Subcutaneous abdominal adipose tissue (tissue), 5 donors: ENCODE measurements at regions not wholly inside any gene's neighbourhood (a gene's known extent, or its start where the extent isn't known, plus 50 kb on each side); places are given as distances from the start of the nearest gene placed in this dataset.

ENCODE experiments used
- H3K27ac ChIP-seq: one replicate; pipeline ENCODE4 v1.7.0; 2013; ENCODE audit warnings: low read depth, mild to moderate bottlenecking, inconsistent platforms, low read length, moderate library complexity
- H3K27me3 ChIP-seq, 5 donors: one replicate each; pipeline ENCODE4 v1.7.0; 2013; ENCODE audit warnings: low read length in 5 of 5, inconsistent platforms in 1 of 5; ENCODE audit not compliant: control insufficient read depth in 5 of 5, insufficient read depth in 4 of 5
- H3K36me3 ChIP-seq, 5 donors: one replicate each; pipeline ENCODE4 v1.7.0; 2013; ENCODE audit warnings: low read length in 5 of 5; ENCODE audit not compliant: control insufficient read depth in 5 of 5, insufficient read depth in 5 of 5
- H3K4me1 ChIP-seq, 5 donors: one replicate each; pipeline ENCODE4 v1.7.0; 2013; ENCODE audit warnings: low read length in 5 of 5, mild to moderate bottlenecking in 3 of 5, moderate library complexity in 1 of 5; ENCODE audit not compliant: control insufficient read depth in 5 of 5, insufficient read depth in 5 of 5
- H3K4me3 ChIP-seq, 5 donors: one replicate each; pipeline ENCODE4 v1.7.0; 2013; ENCODE audit warnings: low read length in 5 of 5, low read depth in 1 of 5
- H3K9ac ChIP-seq, 5 donors: one replicate each; pipeline ENCODE4 v1.7.0; 2013; ENCODE audit warnings: low read length in 5 of 5, mild to moderate bottlenecking in 4 of 5, moderate library complexity in 3 of 5
- H3K9me3 ChIP-seq, 5 donors: one replicate each; pipeline ENCODE4 v1.7.0; 2013; ENCODE audit warnings: low read length in 5 of 5; ENCODE audit not compliant: control insufficient read depth in 5 of 5
- donor health status: healthy.
- donor health status: healthy.
- donor health status: healthy.
- donor health status: healthy.
- donor health status: healthy.

GRCh38 chr3:104591776-104592175, 774.9 kb upstream of the ALCAM start:
- H3K36me3 ChIP-seq: no peaks in the 10 kb centered on the region
- H3K9me3 ChIP-seq: no peaks in the 10 kb centered on the region
- H3K9ac ChIP-seq: no peak overlapping the region
- H3K4me1 ChIP-seq: no peaks in the 10 kb centered on the region
- H3K27ac ChIP-seq: no peak overlapping the region
- no peak overlapping the region for H3K4me3 ChIP-seq
- H3K27me3 ChIP-seq: no peaks in the 10 kb centered on the region

- H3K27me3 ChIP-seq: no peaks in the 10 kb centered on the region
- H3K4me1 ChIP-seq: no peaks in the 10 kb centered on the region
- no peak overlapping the region for H3K4me3 ChIP-seq
- H3K9me3 ChIP-seq: no peaks in the 10 kb centered on the region
- no peaks in the 10 kb centered on the region for H3K36me3 ChIP-seq
- no peak overlapping the region for H3K27ac ChIP-seq
- H3K9ac ChIP-seq: no peak overlapping the region
Observed at GRCh38 chr3:104594491-104594890, 772.2 kb upstream of the ALCAM start.

- Histone ChIP-seq H3K9ac (no peak overlapping the region), H3K4me3 (no peak overlapping the region), H3K27me3 (no peaks in the 10 kb centered on the region), H3K9me3 (no peaks in the 10 kb centered on the region), H3K4me1 (no peaks in the 10 kb centered on the region), H3K27ac (no peak overlapping the region), H3K36me3 (no peaks in the 10 kb centered on the region)
Observed at GRCh38 chr3:104596054-104596453, 770.7 kb upstream of the ALCAM start.

- Histone ChIP-seq H3K9ac (no peak overlapping the region), H3K4me1 (no peaks in the 10 kb centered on the region), H3K27ac (no peak overlapping the region), H3K4me3 (no peak overlapping the region), H3K36me3 (no peaks in the 10 kb centered on the region), H3K9me3 (no peaks in the 10 kb centered on the region), H3K27me3 (no peaks in the 10 kb centered on the region)
Observed at GRCh38 chr3:104596551-104596950, 770.2 kb upstream of the ALCAM start.

GRCh38 chr3:104598848-104599511, 767.7 kb upstream of the ALCAM start:
- Histone ChIP-seq H3K27ac (no peak overlapping the region), H3K4me1 (no peaks in the 10 kb centered on the region), H3K9me3 (no peaks in the 10 kb centered on the region), H3K36me3 (no peaks in the 10 kb centered on the region), H3K4me3 (no peak overlapping the region), H3K27me3 (no peaks in the 10 kb centered on the region), H3K9ac (no peak overlapping the region)

- no peaks in the 10 kb centered on the region for H3K9me3 ChIP-seq
- no peak overlapping the region for H3K4me3 ChIP-seq
- H3K36me3 ChIP-seq: no peaks in the 10 kb centered on the region
- no peak overlapping the region for H3K27ac ChIP-seq
- H3K27me3 ChIP-seq: no peaks in the 10 kb centered on the region
- H3K9ac ChIP-seq: no peak overlapping the region
- H3K4me1 ChIP-seq: peaks cover 0 to 4% (median 0%) of the 10 kb centered on the region in 5 donors
Observed at GRCh38 chr3:104604326-104605010, 762.2 kb upstream of the ALCAM start.

GRCh38 chr3:104606812-104607211, 759.9 kb upstream of the ALCAM start:
- Histone ChIP-seq H3K9me3 (no peaks in the 10 kb centered on the region), H3K36me3 (no peaks in the 10 kb centered on the region), H3K9ac (no peak overlapping the region), H3K27ac (no peak overlapping the region), H3K4me1 (peaks cover 0 to 4% (median 0%) of the 10 kb centered on the region in 5 donors), H3K4me3 (no peak overlapping the region), H3K27me3 (no peaks in the 10 kb centered on the region)

GRCh38 chr3:104610730-104611652, 755.7 kb upstream of the ALCAM start:
- Histone ChIP-seq H3K9me3 (no peaks in the 10 kb centered on the region), H3K4me1 (peaks cover 0 to 4% (median 0%) of the 10 kb centered on the region in 5 donors), H3K27ac (no peak overlapping the region), H3K27me3 (no peaks in the 10 kb centered on the region), H3K4me3 (no peak overlapping the region), H3K36me3 (no peaks in the 10 kb centered on the region), H3K9ac (no peak overlapping the region)

GRCh38 chr3:104612218-104612617, 754.5 kb upstream of the ALCAM start:
- Histone ChIP-seq H3K9ac (no peak overlapping the region), H3K4me1 (no peaks in the 10 kb centered on the region), H3K27me3 (no peaks in the 10 kb centered on the region), H3K36me3 (no peaks in the 10 kb centered on the region), H3K9me3 (no peaks in the 10 kb centered on the region), H3K27ac (no peak overlapping the region), H3K4me3 (no peak overlapping the region)

- no peak overlapping the region for H3K27ac ChIP-seq
- no peak overlapping the region for H3K4me3 ChIP-seq
Observed at GRCh38 chr3:104614564-104614963, 752.1 kb upstream of the ALCAM start.

More at GRCh38 chr3:104614564-104614963, 752.1 kb upstream of the ALCAM start:
- H3K9ac ChIP-seq: no peak overlapping the region
- H3K27me3 ChIP-seq: no peaks in the 10 kb centered on the region
- H3K36me3 ChIP-seq: no peaks in the 10 kb centered on the region
- H3K9me3 ChIP-seq: no peaks in the 10 kb centered on the region
- no peaks in the 10 kb centered on the region for H3K4me1 ChIP-seq
